ENCODE measurements at regions not wholly inside any gene's neighbourhood (a gene's known extent, or its start where the extent isn't known, plus 50 kb on each side); places are given as distances from the start of the nearest gene placed in this dataset.

DNA sequence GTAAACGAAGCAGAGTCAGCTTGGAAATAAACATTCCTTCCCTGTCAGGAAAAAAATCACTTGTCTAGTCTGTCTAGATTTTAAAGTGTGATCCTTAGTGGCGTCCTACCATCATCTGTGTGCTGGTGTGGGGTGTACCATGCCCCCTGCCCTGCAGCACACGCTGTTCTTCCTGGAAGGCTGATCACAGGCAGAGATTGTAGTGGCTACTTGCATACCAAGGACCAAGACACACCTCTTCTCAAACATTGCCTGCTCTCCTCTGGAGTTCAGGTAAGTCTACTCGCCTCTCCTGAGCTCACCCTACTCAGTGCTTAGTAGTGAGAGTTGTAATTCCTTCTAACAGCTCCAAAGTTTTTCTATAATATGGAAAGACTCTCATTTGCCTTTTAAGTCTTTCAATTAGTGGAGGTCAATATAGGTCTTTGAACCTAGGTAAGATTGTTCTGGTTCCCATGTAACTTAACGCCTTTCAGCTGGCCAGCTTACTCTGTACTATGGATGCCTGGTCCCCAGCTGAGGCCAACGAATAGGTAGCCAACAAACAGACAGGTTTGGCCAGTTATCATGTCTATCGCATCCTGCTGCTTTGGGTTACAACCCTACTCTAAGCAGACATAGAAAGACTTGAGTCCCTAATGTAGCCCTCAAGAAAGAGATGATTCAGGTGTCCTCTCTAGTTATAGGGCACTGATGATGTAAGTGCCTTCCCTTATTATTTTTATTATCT, 55.4 kb downstream of the XCL1 start:
- DNase-seq (ENCODE audit: extremely low spot score, insufficient read length, low read depth) (no peak), FAIRE-seq (no peak)

- no peak for FAIRE-seq
- no peak for DNase-seq (ENCODE audit: extremely low spot score, insufficient read length, low read depth)
Measured at GRCh38 chr1:168634951-168635532, 58.6 kb downstream of the XCL1 start.

GRCh38 chr1:168636200-168636599, 59.8 kb downstream of the XCL1 start:
- FAIRE-seq (no peak), DNase-seq (ENCODE audit: extremely low spot score, insufficient read length, low read depth) (no peak)

DNA sequence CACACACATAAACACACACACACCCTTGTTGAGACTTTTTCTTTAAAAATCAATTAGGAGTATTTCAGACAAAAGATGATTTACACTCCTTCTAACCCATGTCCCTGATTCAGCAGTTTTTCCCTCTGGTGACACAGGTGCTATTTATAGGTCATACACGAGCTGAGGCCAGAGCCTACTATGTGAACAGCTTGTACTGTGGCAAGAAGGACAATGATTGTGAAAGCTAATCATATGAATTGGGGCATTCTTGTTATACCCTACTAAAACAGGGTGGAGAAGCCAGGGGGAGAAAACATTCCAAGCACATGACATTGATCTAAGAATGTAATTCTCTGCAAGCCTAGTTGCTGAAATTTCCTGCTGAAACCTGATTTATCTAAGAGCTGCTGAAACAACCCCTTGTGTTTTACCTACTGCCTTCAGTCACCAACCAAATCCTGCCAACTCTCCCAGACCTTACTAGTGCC, 60.3 kb downstream of the XCL1 start:
- no peak for FAIRE-seq
- no peak for DNase-seq (ENCODE audit: extremely low spot score, insufficient read length, low read depth)

- DNase-seq (ENCODE audit: extremely low spot score, insufficient read length, low read depth) = no peak
- FAIRE-seq = peak; percentile 78
Measured at GRCh38 chr1:168637350-168637991, 61.1 kb downstream of the XCL1 start.

DNA sequence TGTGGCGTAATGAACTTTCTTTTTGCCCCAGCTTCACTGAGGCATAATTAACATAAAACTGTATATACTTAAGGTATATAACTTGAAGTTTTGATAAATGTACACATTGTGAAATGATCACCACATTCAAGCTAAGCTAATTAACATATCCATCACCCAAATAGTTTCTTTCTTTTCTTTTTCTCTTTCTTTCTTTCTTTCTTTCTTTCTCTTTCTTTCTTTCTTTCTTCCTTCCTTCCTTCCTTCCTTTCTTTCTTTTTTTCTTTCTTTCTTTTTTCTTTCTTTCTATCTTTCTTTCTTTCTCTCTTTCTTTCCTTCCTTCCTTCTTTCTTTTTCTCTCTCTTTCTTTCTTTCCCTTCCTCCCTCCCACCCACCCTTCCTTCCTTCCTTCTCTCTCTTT, 62.5 kb downstream of the XCL1 start:
- FAIRE-seq (no peak), DNase-seq (ENCODE audit: extremely low spot score, insufficient read length, low read depth) (no peak)

GRCh38 chr1:168640182-168640581, 63.8 kb downstream of the XCL1 start:
- no peak for FAIRE-seq

DNA sequence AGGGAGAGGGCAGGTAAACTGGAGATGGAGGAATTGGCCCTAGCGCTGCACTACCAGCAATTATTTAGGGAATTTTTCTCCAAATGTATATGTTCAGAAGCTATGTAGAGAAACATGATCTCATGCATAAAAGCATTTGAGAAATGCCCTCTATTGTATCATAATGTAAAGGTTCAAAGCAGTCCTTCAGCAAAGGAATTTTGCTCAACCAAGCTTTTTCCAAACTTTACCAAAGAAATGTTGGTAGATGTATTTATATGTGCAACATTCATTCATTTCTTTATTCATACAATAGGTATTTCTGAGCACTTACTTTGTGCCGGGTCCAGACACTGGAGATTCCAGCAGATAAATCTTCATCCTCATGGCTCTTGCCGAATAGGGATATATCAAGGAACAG, 64.4 kb downstream of the XCL1 start:
- FAIRE-seq = no peak

More at GRCh38 chr1:168640182-168640581, 63.8 kb downstream of the XCL1 start:
- no peak for DNase-seq (ENCODE audit: extremely low spot score, insufficient read length, low read depth)

GRCh38 chr1:168643152-168643551, 66.7 kb downstream of the XCL1 start:
- FAIRE-seq (no peak), DNase-seq (ENCODE audit: extremely low spot score, insufficient read length, low read depth) (no peak)

More for the DNA sequence above, 64.4 kb downstream of the XCL1 start:
- DNase-seq (ENCODE audit: extremely low spot score, insufficient read length, low read depth) = no peak
